ENCODE measurements at regions not wholly inside any gene's neighbourhood (a gene's known extent, or its start where the extent isn't known, plus 50 kb on each side); places are given as distances from the start of the nearest gene placed in this dataset.
A peak's percentile ranks its signal among the peaks of the same experiment; 100 is the strongest.

DNA sequence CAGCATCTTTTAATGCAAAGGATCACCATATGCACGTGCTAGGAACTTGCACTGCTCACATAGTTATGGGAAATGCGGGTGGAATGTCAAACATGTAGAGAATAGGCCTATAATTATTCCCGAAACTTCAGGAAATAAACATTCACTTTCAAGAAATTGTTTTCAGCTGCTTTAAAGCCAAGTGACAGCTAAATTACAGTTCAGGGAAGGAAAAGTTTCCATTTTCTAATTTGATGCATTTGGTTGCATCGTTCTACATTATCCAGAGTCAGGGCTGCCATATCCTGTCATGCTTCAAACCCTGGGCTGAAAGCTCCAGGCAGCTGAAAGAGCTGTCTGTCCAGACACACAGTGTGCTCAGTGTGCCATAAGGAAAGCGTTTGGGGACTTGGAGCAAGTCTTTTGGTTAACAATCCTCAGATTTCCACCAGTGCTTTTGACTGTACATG lies 518.1 kb downstream of the CSNK1G3 start:
- Mint-ChIP-seq H3K36me3 (ENCODE audit: insufficient read depth) (no peaks in the 10 kb centered on the region), H3K4me1 (ENCODE audit: low read depth) (peaks cover 23% of the 10 kb centered on the region), H3K4me3 (ENCODE audit: low read depth) (no peak overlapping the region), H3K9me3 (ENCODE audit: low read depth) (no peaks in the 10 kb centered on the region), H3K27ac (peak overlapping the region; percentile 74), H3K27me3 (no peaks in the 10 kb centered on the region)
- no peak for DNase-seq (ENCODE audit: low spot score, unreplicated experiment)
- TF ChIP-seq, protein P1, sequence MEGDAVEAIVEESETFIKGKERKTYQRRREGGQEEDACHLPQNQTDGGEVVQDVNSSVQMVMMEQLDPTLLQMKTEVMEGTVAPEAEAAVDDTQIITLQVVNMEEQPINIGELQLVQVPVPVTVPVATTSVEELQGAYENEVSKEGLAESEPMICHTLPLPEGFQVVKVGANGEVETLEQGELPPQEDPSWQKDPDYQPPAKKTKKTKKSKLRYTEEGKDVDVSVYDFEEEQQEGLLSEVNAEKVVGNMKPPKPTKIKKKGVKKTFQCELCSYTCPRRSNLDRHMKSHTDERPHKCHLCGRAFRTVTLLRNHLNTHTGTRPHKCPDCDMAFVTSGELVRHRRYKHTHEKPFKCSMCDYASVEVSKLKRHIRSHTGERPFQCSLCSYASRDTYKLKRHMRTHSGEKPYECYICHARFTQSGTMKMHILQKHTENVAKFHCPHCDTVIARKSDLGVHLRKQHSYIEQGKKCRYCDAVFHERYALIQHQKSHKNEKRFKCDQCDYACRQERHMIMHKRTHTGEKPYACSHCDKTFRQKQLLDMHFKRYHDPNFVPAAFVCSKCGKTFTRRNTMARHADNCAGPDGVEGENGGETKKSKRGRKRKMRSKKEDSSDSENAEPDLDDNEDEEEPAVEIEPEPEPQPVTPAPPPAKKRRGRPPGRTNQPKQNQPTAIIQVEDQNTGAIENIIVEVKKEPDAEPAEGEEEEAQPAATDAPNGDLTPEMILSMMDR (IDR thresholded peaks at IDR 0.05; ENCODE audit: unreplicated experiment): no peak

DNA sequence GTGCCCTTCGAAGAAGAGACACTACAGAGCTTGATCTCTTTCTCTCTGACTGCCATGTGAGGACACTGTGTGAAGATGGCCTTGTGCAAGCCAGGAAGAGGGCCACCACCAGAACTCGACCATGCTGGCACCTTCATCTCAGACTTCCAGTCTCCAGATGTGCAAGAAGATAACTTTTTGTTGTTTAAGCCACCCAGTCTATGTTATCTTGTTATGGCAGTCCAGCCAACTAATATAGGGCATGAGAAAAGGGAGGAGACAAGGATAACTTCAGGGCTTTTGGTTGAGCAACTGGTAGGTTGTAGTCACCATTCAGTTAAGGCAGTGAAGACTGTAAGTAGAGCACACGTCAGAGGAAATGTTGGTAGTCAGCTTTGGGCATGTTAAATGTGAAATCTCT lies 515.5 kb downstream of the CSNK1G3 start:
- Mint-ChIP-seq H3K4me3 (ENCODE audit: low read depth) (no peak overlapping the region), H3K9me3 (ENCODE audit: low read depth) (no peaks in the 10 kb centered on the region), H3K27ac (no peak overlapping the region), H3K27me3 (peaks cover 2% of the 10 kb centered on the region), H3K4me1 (ENCODE audit: low read depth) (peaks cover 17% of the 10 kb centered on the region), H3K36me3 (ENCODE audit: insufficient read depth) (no peaks in the 10 kb centered on the region)
- TF ChIP-seq, protein P1 (IDR thresholded peaks at IDR 0.05; ENCODE audit: unreplicated experiment): no peak
- no peak for DNase-seq (ENCODE audit: low spot score, unreplicated experiment)

DNA sequence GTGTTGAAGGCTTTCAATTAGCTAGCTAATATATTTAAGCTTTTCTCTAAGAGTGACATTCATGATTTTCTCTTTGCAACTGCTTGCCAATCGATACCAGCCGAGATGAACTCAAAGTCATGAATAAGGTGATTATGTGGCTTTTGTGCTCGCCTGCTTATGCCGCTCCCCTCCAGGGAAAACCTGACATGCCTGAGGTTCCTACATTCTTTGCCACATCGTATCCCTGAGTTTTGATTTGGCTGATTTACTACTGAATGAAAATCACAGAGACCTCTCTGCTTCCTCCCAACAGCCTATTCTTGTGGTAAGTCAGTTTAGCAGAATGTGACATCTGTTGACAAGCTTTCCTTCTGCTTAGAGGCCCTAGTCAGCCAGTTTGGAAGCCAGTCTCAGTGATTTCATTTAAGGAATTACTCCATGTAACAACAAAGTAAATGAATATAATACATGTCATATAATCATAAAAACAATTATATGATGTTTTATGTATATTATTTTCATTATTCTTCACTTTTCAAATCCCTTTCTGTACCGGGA lies 513.4 kb downstream of the CSNK1G3 start:
- Mint-ChIP-seq H3K27me3 (peaks cover 2% of the 10 kb centered on the region), H3K9me3 (ENCODE audit: low read depth) (peaks cover 6% of the 10 kb centered on the region), H3K36me3 (ENCODE audit: insufficient read depth) (no peaks in the 10 kb centered on the region), H3K4me3 (ENCODE audit: low read depth) (no peak overlapping the region), H3K27ac (no peak overlapping the region), H3K4me1 (ENCODE audit: low read depth) (peaks cover 17% of the 10 kb centered on the region)
- TF ChIP-seq, protein P1 (IDR thresholded peaks at IDR 0.05; ENCODE audit: unreplicated experiment): no peak
- no peak for DNase-seq (ENCODE audit: low spot score, unreplicated experiment)

DNA sequence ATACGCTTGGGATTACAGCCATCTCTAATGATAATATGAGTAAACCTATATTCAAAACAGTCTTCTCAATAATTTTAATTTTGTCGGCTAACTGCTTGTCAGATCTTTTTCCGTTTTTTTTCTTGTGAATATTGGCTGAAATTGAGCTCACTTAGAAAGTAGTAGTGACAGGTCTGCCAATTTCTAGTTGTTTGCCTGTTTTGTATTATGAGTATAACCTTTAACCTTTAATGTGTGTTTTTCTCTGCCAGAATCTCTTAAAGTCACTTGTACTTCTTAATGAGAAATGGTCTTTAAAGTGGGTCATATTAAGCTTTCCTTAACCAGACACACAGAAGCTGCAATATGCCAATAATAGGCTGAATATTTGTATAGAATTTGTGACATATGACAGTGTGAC lies 511.0 kb downstream of the CSNK1G3 start:
- Mint-ChIP-seq H3K27me3 (peaks cover 2% of the 10 kb centered on the region), H3K9me3 (ENCODE audit: low read depth) (peaks cover 16% of the 10 kb centered on the region), H3K4me3 (ENCODE audit: low read depth) (no peak overlapping the region), H3K4me1 (ENCODE audit: low read depth) (peaks cover 13% of the 10 kb centered on the region), H3K27ac (no peak overlapping the region), H3K36me3 (ENCODE audit: insufficient read depth) (peaks cover 5% of the 10 kb centered on the region)
- no peak for DNase-seq (ENCODE audit: low spot score, unreplicated experiment)
- TF ChIP-seq, protein P1 (IDR thresholded peaks at IDR 0.05; ENCODE audit: unreplicated experiment): no peak

DNA sequence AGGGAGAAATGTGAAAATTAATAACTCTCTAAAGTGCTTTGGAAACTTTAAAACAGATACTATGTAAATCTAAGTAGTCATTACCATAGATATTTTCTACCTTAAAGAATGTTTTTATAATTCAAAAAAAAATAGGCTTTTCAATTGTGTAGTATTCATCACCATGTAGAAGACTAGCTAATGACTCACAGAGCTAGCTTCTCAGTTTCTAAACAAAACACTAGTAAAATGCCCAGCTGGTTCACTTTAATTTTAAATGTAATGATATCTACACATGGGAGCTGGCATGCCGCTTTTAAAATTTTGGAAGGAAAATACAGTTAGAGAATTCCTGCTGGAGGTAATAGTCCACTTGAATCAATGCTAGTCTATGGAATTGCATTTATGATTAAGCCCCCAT lies 509.8 kb downstream of the CSNK1G3 start:
- Mint-ChIP-seq H3K27me3 (peaks cover 2% of the 10 kb centered on the region), H3K4me1 (ENCODE audit: low read depth) (peaks cover 13% of the 10 kb centered on the region), H3K36me3 (ENCODE audit: insufficient read depth) (peaks cover 5% of the 10 kb centered on the region), H3K9me3 (ENCODE audit: low read depth) (peaks cover 16% of the 10 kb centered on the region), H3K27ac (no peak overlapping the region), H3K4me3 (ENCODE audit: low read depth) (no peak overlapping the region)
- DNase-seq (ENCODE audit: low spot score, unreplicated experiment): no peak
- TF ChIP-seq, protein P1 (IDR thresholded peaks at IDR 0.05; ENCODE audit: unreplicated experiment): no peak
